ENCODE measurements at regions not wholly inside any gene's neighbourhood (a gene's known extent, or its start where the extent isn't known, plus 50 kb on each side); places are given as distances from the start of the nearest gene placed in this dataset.
"Not testable (repeated sequence)": the region's sequence is repeated elsewhere in the genome, so short reads cannot be mapped to it uniquely, and the experiment has no call there.

- H3K4me3 ChIP-seq (replicated peaks; ENCODE audit: low read depth, low read length) = no peak overlapping the region
- DNase-seq (ENCODE audit: low read depth) = no peak
- no peak for TF ChIP-seq CTCF (IDR thresholded peaks at IDR 0.05; ENCODE audit: low read length, missing control alignments)
These were observed 134.5 kb upstream of the SEMA6A start for GRCh38 chr5:116709082-116709481.

- H3K4me3 ChIP-seq (replicated peaks; ENCODE audit: low read depth, low read length); DNase-seq (ENCODE audit: low read depth): not testable (repeated sequence)
These were observed 130.5 kb upstream of the SEMA6A start for GRCh38 chr5:116705121-116705519.

GRCh38 chr5:116703941-116704340, 129.3 kb upstream of the SEMA6A start:
- TF ChIP-seq CTCF (IDR thresholded peaks at IDR 0.05; ENCODE audit: low read length, missing control alignments) = no peak
- no peak for DNase-seq (ENCODE audit: low read depth)
- no peak overlapping the region for H3K4me3 ChIP-seq (replicated peaks; ENCODE audit: low read depth, low read length)

- H3K4me3 ChIP-seq (replicated peaks; ENCODE audit: low read depth, low read length) = no peak overlapping the region
- no peak for TF ChIP-seq CTCF (IDR thresholded peaks at IDR 0.05; ENCODE audit: low read length, missing control alignments)
- no peak for DNase-seq (ENCODE audit: low read depth)
These were observed 128.7 kb upstream of the SEMA6A start for GRCh38 chr5:116703328-116703727.

GRCh38 chr5:116702776-116703175, 128.2 kb upstream of the SEMA6A start:
- TF ChIP-seq CTCF (IDR thresholded peaks at IDR 0.05; ENCODE audit: low read length, missing control alignments) = no peak
- DNase-seq (ENCODE audit: low read depth) = no peak
- no peak overlapping the region for H3K4me3 ChIP-seq (replicated peaks; ENCODE audit: low read depth, low read length)

GRCh38 chr5:116699332-116699731, 124.7 kb upstream of the SEMA6A start:
- H3K4me3 ChIP-seq (replicated peaks; ENCODE audit: low read depth, low read length) = no peak overlapping the region
- no peak for DNase-seq (ENCODE audit: low read depth)
- TF ChIP-seq CTCF (IDR thresholded peaks at IDR 0.05; ENCODE audit: low read length, missing control alignments) = no peak

- TF ChIP-seq CTCF (IDR thresholded peaks at IDR 0.05; ENCODE audit: low read length, missing control alignments) = no peak
- peak; percentile 14 for DNase-seq (ENCODE audit: low read depth)
- H3K4me3 ChIP-seq (replicated peaks; ENCODE audit: low read depth, low read length) = no peak overlapping the region
These were observed 121.7 kb upstream of the SEMA6A start for GRCh38 chr5:116696366-116696765.

- no peak for DNase-seq (ENCODE audit: low read depth)
- H3K4me3 ChIP-seq (replicated peaks; ENCODE audit: low read depth, low read length) = no peak overlapping the region
- no peak for TF ChIP-seq CTCF (IDR thresholded peaks at IDR 0.05; ENCODE audit: low read length, missing control alignments)
These were observed 121.1 kb upstream of the SEMA6A start for GRCh38 chr5:116695681-116696080.
